Transverse colon (tissue), 4 donors: ENCODE measurements at regions not wholly inside any gene's neighbourhood (a gene's known extent, or its start where the extent isn't known, plus 50 kb on each side); places are given as distances from the start of the nearest gene placed in this dataset.

ENCODE experiments used
- DNase-seq: peaks from one replicate; pipeline ENCODE4 v3.0.0-alpha.2; 2019
- H3K27ac ChIP-seq, 4 donors: fragments of 200-600 bp; sonication (generic); 2 replicates each; pipeline ENCODE4 v1.5.1; 2016 to 2018; ENCODE audit warnings: inconsistent platforms in 4 of 4
- H3K27me3 ChIP-seq: fragments of 200-600 bp; sonication (generic); 2 replicates; pipeline ENCODE4 v1.5.1; 2017; ENCODE audit warnings: inconsistent platforms
- H3K36me3 ChIP-seq, 4 donors: fragments of 200-600 bp; sonication (generic); 2 replicates each; pipeline ENCODE4 v1.5.1; 2017 to 2019; ENCODE audit warnings: inconsistent platforms in 4 of 4
- H3K4me1 ChIP-seq, 4 donors: fragments of 200-600 bp; sonication (generic); 2 replicates each; pipeline ENCODE4 v1.5.1; 2017 to 2020; ENCODE audit warnings: inconsistent platforms in 4 of 4
- H3K4me3 ChIP-seq, 4 donors: fragments of 200-600 bp; sonication (generic); 1 replicate in 1 of 4; 2 replicates in 3 of 4; pipeline versions ENCODE4 v1.5.1 to v1.6.1; 2017 to 2019; ENCODE audit warnings: inconsistent platforms in 4 of 4
- H3K9me3 ChIP-seq, 2 donors: fragments of 200-600 bp; sonication (generic); 2 replicates each; pipeline ENCODE4 v1.5.1; 2017 to 2019; ENCODE audit warnings: inconsistent platforms in 2 of 2
- CTCF ChIP-seq, 5 experiments: fragments of 200-600 bp in 3 of 5; fragments of 450-650 bp in 2 of 5; sonication (generic) in 3 of 5; IDR thresholded peaks; 1 replicate in 2 of 5; 2 replicates in 3 of 5; pipeline ENCODE4 v1.5.1; 2016 to 2017; ENCODE audit warnings: antibody characterized with exemption in 5 of 5, inconsistent platforms in 3 of 5, mild to moderate bottlenecking in 2 of 5, moderate library complexity in 1 of 5
- EP300 ChIP-seq: sonication (generic); formaldehyde crosslinking; IDR thresholded peaks from one replicate; pipeline ENCODE4 v1.6.1; 2017; ENCODE audit warnings: antibody characterized with exemption, low read depth
- POLR2A ChIP-seq: fragments of 450-650 bp; IDR thresholded peaks from one replicate; pipeline ENCODE4 v1.6.1; 2016; ENCODE audit warnings: antibody characterized with exemption, mild to moderate bottlenecking, moderate library complexity
- POLR2AphosphoS5 ChIP-seq, 3 donors: sonication (generic); formaldehyde crosslinking; IDR thresholded peaks; one replicate each; pipeline ENCODE4 v1.6.1; 2016; ENCODE audit warnings: antibody characterized with exemption in 3 of 3
- WGBS, 2 donors: methylation state at CpG; one replicate each; pipeline ENCODE4 v1.1.5; 2018; ENCODE audit warnings: low coverage in 1 of 2; 5-methylcytosine and 5-hydroxymethylcytosine counted together
- in situ Hi-C, 4 donors: fragments of 200-750 bp; cut with MboI; loops; one replicate each; pipeline versions ENCODE4 v1.15.0 to v1.15.1; 2017; ENCODE audit warnings: low sequenced_read_pairs in 3 of 4, low pct_ligation_motif_present in 1 of 4, low pct_unique_long_range_greater_than_20kb in 1 of 4
- intact Hi-C: fragments of 100-400 bp; cut with DNase I; formaldehyde crosslinking; loops from one replicate; pipeline ENCODE4 v1.15.1; 2023; ENCODE audit warnings: low total_unique reads

GRCh38 chr2:6741229-6741628 lies 124.5 kb downstream of the CMPK2 start:
- 63 to 88% methylated on average over 1 of the region's 1 CpG for WGBS, 2 donors
- in situ Hi-C loops (no loop called here), intact Hi-C loops (no loop called here)

GRCh38 chr2:6744038-6744437 lies 121.7 kb downstream of the CMPK2 start:
- Histone ChIP-seq H3K27me3 (no peaks in the 10 kb centered on the region), H3K4me1 (no peaks in the 10 kb centered on the region), H3K36me3 (no peaks in the 10 kb centered on the region), H3K27ac (no peak overlapping the region), H3K9me3 (no peaks in the 10 kb centered on the region), H3K4me3 (no peak overlapping the region)
- WGBS, 2 donors = 78 to 79% methylated on average over 4 of the region's 4 CpGs
- TF ChIP-seq POLR2A (no peak), EP300 (no peak), CTCF (IDR thresholded peaks at IDR 0.05) (no peak), POLR2AphosphoS5 (IDR thresholded peaks at IDR 0.05) (no peak)
- intact Hi-C loops = no loop called here
- in situ Hi-C loops = no loop called here
- DNase-seq = no peak

More at GRCh38 chr2:6741229-6741628, 124.5 kb downstream of the CMPK2 start:
- no peaks in the 10 kb centered on the region for H3K4me1 ChIP-seq
- no peak overlapping the region for H3K27ac ChIP-seq
- H3K27me3 ChIP-seq = no peaks in the 10 kb centered on the region
- TF ChIP-seq EP300 (no peak), CTCF (IDR thresholded peaks at IDR 0.05) (no peak), POLR2A (no peak), POLR2AphosphoS5 (IDR thresholded peaks at IDR 0.05) (no peak)
- H3K4me3 ChIP-seq = no peak overlapping the region
- no peak for DNase-seq
- no peaks in the 10 kb centered on the region for H3K36me3 ChIP-seq
- H3K9me3 ChIP-seq = no peaks in the 10 kb centered on the region

- 45 to 63% methylated on average over 1 of the region's 1 CpG for WGBS, 2 donors
Observed at GRCh38 chr2:6747433-6747832, 118.3 kb downstream of the CMPK2 start.

GRCh38 chr2:6748406-6749067 lies 117.2 kb downstream of the CMPK2 start:
- in situ Hi-C loops (no loop called here), intact Hi-C loops (no loop called here)
- WGBS, 2 donors = 44 to 49% methylated on average over 5 to 8 of the region's 8 CpGs
- Histone ChIP-seq H3K27ac (no peak overlapping the region), H3K36me3 (no peaks in the 10 kb centered on the region), H3K9me3 (no peaks in the 10 kb centered on the region), H3K4me3 (no peak overlapping the region), H3K27me3 (no peaks in the 10 kb centered on the region), H3K4me1 (no peaks in the 10 kb centered on the region)
- DNase-seq = no peak
- TF ChIP-seq CTCF (IDR thresholded peaks at IDR 0.05) = no peak
- TF ChIP-seq EP300 = no peak
- no peak for TF ChIP-seq POLR2A
- no peak for TF ChIP-seq POLR2AphosphoS5 (IDR thresholded peaks at IDR 0.05)

More at GRCh38 chr2:6747433-6747832, 118.3 kb downstream of the CMPK2 start:
- Histone ChIP-seq H3K4me1 (no peaks in the 10 kb centered on the region), H3K27me3 (no peaks in the 10 kb centered on the region), H3K4me3 (no peak overlapping the region), H3K27ac (no peak overlapping the region), H3K9me3 (no peaks in the 10 kb centered on the region), H3K36me3 (no peaks in the 10 kb centered on the region)
- no peak for DNase-seq
- no peak for TF ChIP-seq POLR2AphosphoS5 (IDR thresholded peaks at IDR 0.05)
- no peak for TF ChIP-seq EP300
- TF ChIP-seq POLR2A = no peak
- no peak for TF ChIP-seq CTCF (IDR thresholded peaks at IDR 0.05)
- in situ Hi-C loops (no loop called here), intact Hi-C loops (no loop called here)
